Common myeloid progenitor, CD34-positive (primary cell): ENCODE measurements at regions not wholly inside any gene's neighbourhood (a gene's known extent, or its start where the extent isn't known, plus 50 kb on each side); places are given as distances from the start of the nearest gene placed in this dataset.

Source experiments
- CTCF ChIA-PET: fragments of 350-600 bp; sonication (Branson Sonifier 250); formaldehyde crosslinking; loops from one replicate; lab custom pipeline; 2021; ENCODE audit warnings: antibody characterized with exemption; lab: Charles Lee
- POLR2A ChIA-PET: fragments of 350-600 bp; sonication (Branson Sonifier 250); formaldehyde crosslinking; loops from one replicate; lab custom pipeline; 2021; ENCODE audit warnings: antibody characterized with exemption; lab: Charles Lee
- DNase-seq, 3 donors: peaks; one replicate each; pipeline versions ENCODE4 v3.0.0 to v3.0.0-alpha.2; 2013
- H3K27ac ChIP-seq, 2 experiments: 1 replicate in 1 of 2; 2 replicates in 1 of 2; pipeline ENCODE4 v1.7.0; 2013; ENCODE audit warnings: inconsistent platforms in 2 of 2, low read length in 2 of 2, mild to moderate bottlenecking in 2 of 2, low read depth in 1 of 2, moderate library complexity in 1 of 2; ENCODE audit not compliant: severe bottlenecking in 2 of 2, insufficient read depth in 1 of 2, poor library complexity in 1 of 2
- H3K27me3 ChIP-seq, 5 experiments: replicated peaks in 2 of 5; 1 replicate in 3 of 5; 2 replicates in 2 of 5; pipeline versions ENCODE4 v1.6.1 to v1.7.0; 2013; ENCODE audit warnings: low read length in 4 of 5, mild to moderate bottlenecking in 2 of 5, moderate library complexity in 2 of 5, inconsistent platforms in 1 of 5; ENCODE audit not compliant: insufficient read depth in 5 of 5, control insufficient read depth in 4 of 5
- H3K36me3 ChIP-seq, 4 experiments: 1 replicate in 2 of 4; 2 replicates in 2 of 4; pipeline versions ENCODE4 v1.6.1 to v1.7.0; 2013; ENCODE audit warnings: low read length in 3 of 4, control low read depth in 1 of 4, mild to moderate bottlenecking in 1 of 4; ENCODE audit not compliant: control insufficient read depth in 4 of 4, insufficient read depth in 4 of 4
- H3K4me1 ChIP-seq, 4 experiments: 1 replicate in 3 of 4; 2 replicates in 1 of 4; pipeline versions ENCODE4 v1.6.1 to v1.7.1; 2013; ENCODE audit warnings: low read length in 3 of 4, mild to moderate bottlenecking in 3 of 4, control low read depth in 1 of 4, inconsistent platforms in 1 of 4, moderate library complexity in 1 of 4; ENCODE audit not compliant: control insufficient read depth in 4 of 4, insufficient read depth in 4 of 4; ENCODE audit errors: control extremely low read depth in 1 of 4
- H3K4me3 ChIP-seq, 7 experiments: 1 replicate in 4 of 7; 2 replicates in 3 of 7; pipeline versions ENCODE4 v1.5.1 to v1.7.0; 2013; ENCODE audit warnings: mild to moderate bottlenecking in 7 of 7, low read length in 6 of 7, moderate library complexity in 6 of 7, inconsistent platforms in 2 of 7, low read depth in 2 of 7, control low read depth in 1 of 7; ENCODE audit not compliant: insufficient read depth in 4 of 7, control insufficient read depth in 1 of 7; ENCODE audit errors: extremely low read depth in 1 of 7
- H3K9me3 ChIP-seq, 5 experiments: 1 replicate in 4 of 5; 2 replicates in 1 of 5; pipeline versions ENCODE4 v1.6.1 to v1.7.1; 2013; ENCODE audit warnings: low read length in 4 of 5, mild to moderate bottlenecking in 2 of 5, inconsistent platforms in 1 of 5, low read depth in 1 of 5, moderate library complexity in 1 of 5; ENCODE audit not compliant: control insufficient read depth in 4 of 5, insufficient read depth in 2 of 5; ENCODE audit errors: control extremely low read depth in 1 of 5
- WGBS: methylation state at CpG from one replicate; pipeline ENCODE4 v1.1.5; 2013; ENCODE audit not compliant: insufficient coverage; 5-methylcytosine and 5-hydroxymethylcytosine counted together

- H3K36me3 ChIP-seq, result no peaks in the 10 kb centered on the region
- ChIA-PET POLR2A (no interaction called here), CTCF (interaction anchor here (0.6 kb wide), 1 partner anchor 365 kb away, joined by 3 read pairs; no protein-coding TSS in a partner anchor)
- WGBS, result 93% methylated on average over 4 of the region's 4 CpGs
- no peaks in the 10 kb centered on the region for H3K4me1 ChIP-seq
- DNase-seq, result no peak
- no peak overlapping the region for H3K4me3 ChIP-seq
- H3K9me3 ChIP-seq, result no peaks in the 10 kb centered on the region
- H3K27me3 ChIP-seq, result no peaks in the 10 kb centered on the region
- no peak overlapping the region for H3K27ac ChIP-seq
Measured at GRCh38 chr5:110846398-110847001, 107.7 kb downstream of the SLC25A46 start.

GRCh38 chr5:110851357-110851756 is 112.5 kb downstream of the SLC25A46 start:
- CTCF ChIA-PET, result no interaction called here
- POLR2A ChIA-PET, result interaction anchor here (0.6 kb wide), 1 partner anchor 1809 kb away, joined by 3 read pairs; no protein-coding TSS in a partner anchor
- no peak for DNase-seq
- WGBS, result no CpG with 5 or more reads among the region's 1 CpG
- no peak overlapping the region for H3K4me3 ChIP-seq
- H3K36me3 ChIP-seq, result no peaks in the 10 kb centered on the region
- H3K27me3 ChIP-seq, result no peaks in the 10 kb centered on the region
- no peaks in the 10 kb centered on the region for H3K4me1 ChIP-seq
- H3K9me3 ChIP-seq, result no peaks in the 10 kb centered on the region
- H3K27ac ChIP-seq, result no peak overlapping the region

- Histone ChIP-seq H3K36me3 (no peaks in the 10 kb centered on the region), H3K4me1 (no peaks in the 10 kb centered on the region), H3K9me3 (no peaks in the 10 kb centered on the region), H3K4me3 (no peak overlapping the region), H3K27me3 (no peaks in the 10 kb centered on the region), H3K27ac (no peak overlapping the region)
- DNase-seq, result no peak
- ChIA-PET POLR2A (no interaction called here), CTCF (no interaction called here)
Measured at GRCh38 chr5:110852053-110852452, 113.2 kb downstream of the SLC25A46 start.

- Histone ChIP-seq H3K27me3 (no peaks in the 10 kb centered on the region), H3K27ac (no peak overlapping the region), H3K9me3 (no peaks in the 10 kb centered on the region), H3K4me3 (no peak overlapping the region), H3K4me1 (no peaks in the 10 kb centered on the region), H3K36me3 (no peaks in the 10 kb centered on the region)
- CTCF ChIA-PET, result no interaction called here
- POLR2A ChIA-PET, result no interaction called here
- DNase-seq, result no peak
- no CpG with 5 or more reads among the region's 1 CpG for WGBS
Measured at GRCh38 chr5:110852541-110852940, 113.7 kb downstream of the SLC25A46 start.

GRCh38 chr5:110853267-110853666 is 114.5 kb downstream of the SLC25A46 start:
- CTCF ChIA-PET, result no interaction called here
- POLR2A ChIA-PET, result no interaction called here
- no peak overlapping the region for H3K27ac ChIP-seq
- H3K36me3 ChIP-seq, result no peaks in the 10 kb centered on the region
- H3K9me3 ChIP-seq, result no peaks in the 10 kb centered on the region
- 100% methylated on average over 3 of the region's 3 CpGs for WGBS
- H3K4me3 ChIP-seq, result no peak overlapping the region
- H3K4me1 ChIP-seq, result no peaks in the 10 kb centered on the region
- DNase-seq, result no peak
- no peaks in the 10 kb centered on the region for H3K27me3 ChIP-seq

- H3K27me3 ChIP-seq, result no peaks in the 10 kb centered on the region
- no peak overlapping the region for H3K27ac ChIP-seq
- WGBS, result no CpG with 5 or more reads among the region's 1 CpG
- H3K4me1 ChIP-seq, result no peaks in the 10 kb centered on the region
- H3K36me3 ChIP-seq, result no peaks in the 10 kb centered on the region
- no peak overlapping the region for H3K4me3 ChIP-seq
- POLR2A ChIA-PET, result no interaction called here
- DNase-seq, result no peak
- CTCF ChIA-PET, result no interaction called here
- no peaks in the 10 kb centered on the region for H3K9me3 ChIP-seq
Measured at GRCh38 chr5:110854200-110854599, 115.4 kb downstream of the SLC25A46 start.

GRCh38 chr5:110855961-110856360 is 117.2 kb downstream of the SLC25A46 start:
- ChIA-PET CTCF (no interaction called here), POLR2A (no interaction called here)
- no peaks in the 10 kb centered on the region for H3K36me3 ChIP-seq
- DNase-seq, result no peak
- no CpG with 5 or more reads among the region's 1 CpG for WGBS
- H3K4me1 ChIP-seq, result no peaks in the 10 kb centered on the region
- no peaks in the 10 kb centered on the region for H3K27me3 ChIP-seq
- H3K27ac ChIP-seq, result no peak overlapping the region
- H3K4me3 ChIP-seq, result no peak overlapping the region
- no peaks in the 10 kb centered on the region for H3K9me3 ChIP-seq
